ENCODE measurements at regions not wholly inside any gene's neighbourhood (a gene's known extent, or its start where the extent isn't known, plus 50 kb on each side); places are given as distances from the start of the nearest gene placed in this dataset.

GRCh38 chr2:52465287-52465686 lies 1302.3 kb upstream of the CHAC2 start:
- no peak for TF ChIP-seq POLR2AphosphoS5 (IDR thresholded peaks at IDR 0.05)
- no peak for TF ChIP-seq CTCF (IDR thresholded peaks at IDR 0.05)
- no peak for TF ChIP-seq EP300 (IDR thresholded peaks at IDR 0.05)
- H3K36me3 ChIP-seq = no peaks in the 10 kb centered on the region
- H3K4me1 ChIP-seq = no peaks in the 10 kb centered on the region
- 74% methylated on average over 3 of the region's 3 CpGs for WGBS
- H3K27me3 ChIP-seq = no peaks in the 10 kb centered on the region
- DNase-seq (ENCODE audit: low spot score in 2 of 2) = no peak
- H3K4me3 ChIP-seq = no peak overlapping the region
- H3K9me3 ChIP-seq = no peaks in the 10 kb centered on the region
- H3K27ac ChIP-seq = no peak overlapping the region

- H3K9me3 ChIP-seq = no peaks in the 10 kb centered on the region
- no peak for DNase-seq (ENCODE audit: low spot score in 2 of 2)
- TF ChIP-seq POLR2AphosphoS5 (IDR thresholded peaks at IDR 0.05) (no peak), CTCF (IDR thresholded peaks at IDR 0.05) (no peak), EP300 (IDR thresholded peaks at IDR 0.05) (no peak), POLR2A (IDR thresholded peaks at IDR 0.05) (no peak)
- H3K27ac ChIP-seq = no peak overlapping the region
- H3K27me3 ChIP-seq = no peaks in the 10 kb centered on the region
- 88% methylated on average over 3 of the region's 3 CpGs for WGBS
- no peak overlapping the region for H3K4me3 ChIP-seq
- no peaks in the 10 kb centered on the region for H3K4me1 ChIP-seq
- no peaks in the 10 kb centered on the region for H3K36me3 ChIP-seq
These were observed 1304.1 kb upstream of the CHAC2 start for GRCh38 chr2:52463457-52463856.

- no peak for TF ChIP-seq POLR2AphosphoS5 (IDR thresholded peaks at IDR 0.05)
- TF ChIP-seq EP300 (IDR thresholded peaks at IDR 0.05) = no peak
- H3K9me3 ChIP-seq = no peaks in the 10 kb centered on the region
- no peaks in the 10 kb centered on the region for H3K27me3 ChIP-seq
- WGBS = 82% methylated on average over 4 of the region's 4 CpGs
- no peak overlapping the region for H3K4me3 ChIP-seq
- H3K36me3 ChIP-seq = no peaks in the 10 kb centered on the region
- no peak overlapping the region for H3K27ac ChIP-seq
- no peaks in the 10 kb centered on the region for H3K4me1 ChIP-seq
- no peak for DNase-seq (ENCODE audit: low spot score in 2 of 2)
These were observed 1310.8 kb upstream of the CHAC2 start for GRCh38 chr2:52456561-52457377.

GRCh38 chr2:52454962-52455361 lies 1312.6 kb upstream of the CHAC2 start:
- H3K9me3 ChIP-seq = no peaks in the 10 kb centered on the region
- H3K27me3 ChIP-seq = no peaks in the 10 kb centered on the region
- TF ChIP-seq POLR2AphosphoS5 (IDR thresholded peaks at IDR 0.05) = no peak
- no peak for TF ChIP-seq POLR2A (IDR thresholded peaks at IDR 0.05)
- no peak for TF ChIP-seq EP300 (IDR thresholded peaks at IDR 0.05)
- TF ChIP-seq CTCF (IDR thresholded peaks at IDR 0.05) = no peak
- H3K27ac ChIP-seq = no peak overlapping the region
- no peaks in the 10 kb centered on the region for H3K36me3 ChIP-seq
- no peaks in the 10 kb centered on the region for H3K4me1 ChIP-seq
- no peak for DNase-seq (ENCODE audit: low spot score in 2 of 2)
- H3K4me3 ChIP-seq = no peak overlapping the region

GRCh38 chr2:52452201-52452600 lies 1315.4 kb upstream of the CHAC2 start:
- no peak for DNase-seq (ENCODE audit: low spot score in 2 of 2)
- TF ChIP-seq POLR2AphosphoS5 (IDR thresholded peaks at IDR 0.05) = no peak
- no peak for TF ChIP-seq POLR2A (IDR thresholded peaks at IDR 0.05)
- no peak for TF ChIP-seq EP300 (IDR thresholded peaks at IDR 0.05)
- TF ChIP-seq CTCF (IDR thresholded peaks at IDR 0.05) = no peak
- WGBS = 83% methylated on average over 4 of the region's 4 CpGs
- no peaks in the 10 kb centered on the region for H3K4me1 ChIP-seq
- no peak overlapping the region for H3K4me3 ChIP-seq
- H3K36me3 ChIP-seq = no peaks in the 10 kb centered on the region
- H3K27ac ChIP-seq = no peak overlapping the region
- H3K27me3 ChIP-seq = no peaks in the 10 kb centered on the region
- no peaks in the 10 kb centered on the region for H3K9me3 ChIP-seq

GRCh38 chr2:52445686-52446085 lies 1321.9 kb upstream of the CHAC2 start:
- DNase-seq (ENCODE audit: low spot score in 2 of 2) = no peak
- H3K27ac ChIP-seq = no peak overlapping the region
- no peak overlapping the region for H3K4me3 ChIP-seq
- no peaks in the 10 kb centered on the region for H3K4me1 ChIP-seq
- no peaks in the 10 kb centered on the region for H3K27me3 ChIP-seq
- no peaks in the 10 kb centered on the region for H3K36me3 ChIP-seq
- TF ChIP-seq EP300 (IDR thresholded peaks at IDR 0.05) (no peak), POLR2A (IDR thresholded peaks at IDR 0.05) (no peak), CTCF (IDR thresholded peaks at IDR 0.05) (no peak), POLR2AphosphoS5 (IDR thresholded peaks at IDR 0.05) (no peak)
- H3K9me3 ChIP-seq = no peaks in the 10 kb centered on the region

Data from suprapubic skin (tissue), 4 donors.